GM21717 (cell line): ENCODE measurements at regions not wholly inside any gene's neighbourhood (a gene's known extent, or its start where the extent isn't known, plus 50 kb on each side); places are given as distances from the start of the nearest gene placed in this dataset.
"Not testable (repeated sequence)": the region's sequence is repeated elsewhere in the genome, so short reads cannot be mapped to it uniquely, and the experiment has no call there.

ENCODE experiments used
- ATAC-seq: cut with Tn5 transposase; IDR thresholded peaks from one replicate; pipeline ENCODE4 v1.9.1; 2021; ENCODE audit warnings: mild to moderate bottlenecking, moderate library complexity; ENCODE audit not compliant: unreplicated experiment

DNA sequence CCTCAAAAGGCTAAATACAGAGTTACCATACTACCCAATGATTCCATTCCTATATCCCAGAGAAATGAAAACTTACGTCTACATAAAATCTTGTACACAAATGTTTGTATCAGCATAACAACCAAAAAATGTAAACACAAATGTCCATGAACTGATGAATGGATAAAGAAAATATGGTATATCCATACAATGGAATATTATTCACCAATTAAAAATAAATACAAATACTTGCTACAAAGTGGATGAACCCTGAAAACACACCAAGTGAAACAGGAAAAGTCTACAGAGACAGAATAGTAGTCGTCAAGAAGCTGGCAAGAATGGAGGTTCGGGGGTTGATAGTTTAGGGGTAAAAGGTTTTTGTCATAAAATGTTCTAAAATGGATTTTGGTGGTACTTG lies 54.0 kb upstream of the ANKRD28 start:
- ATAC-seq: no peak

DNA sequence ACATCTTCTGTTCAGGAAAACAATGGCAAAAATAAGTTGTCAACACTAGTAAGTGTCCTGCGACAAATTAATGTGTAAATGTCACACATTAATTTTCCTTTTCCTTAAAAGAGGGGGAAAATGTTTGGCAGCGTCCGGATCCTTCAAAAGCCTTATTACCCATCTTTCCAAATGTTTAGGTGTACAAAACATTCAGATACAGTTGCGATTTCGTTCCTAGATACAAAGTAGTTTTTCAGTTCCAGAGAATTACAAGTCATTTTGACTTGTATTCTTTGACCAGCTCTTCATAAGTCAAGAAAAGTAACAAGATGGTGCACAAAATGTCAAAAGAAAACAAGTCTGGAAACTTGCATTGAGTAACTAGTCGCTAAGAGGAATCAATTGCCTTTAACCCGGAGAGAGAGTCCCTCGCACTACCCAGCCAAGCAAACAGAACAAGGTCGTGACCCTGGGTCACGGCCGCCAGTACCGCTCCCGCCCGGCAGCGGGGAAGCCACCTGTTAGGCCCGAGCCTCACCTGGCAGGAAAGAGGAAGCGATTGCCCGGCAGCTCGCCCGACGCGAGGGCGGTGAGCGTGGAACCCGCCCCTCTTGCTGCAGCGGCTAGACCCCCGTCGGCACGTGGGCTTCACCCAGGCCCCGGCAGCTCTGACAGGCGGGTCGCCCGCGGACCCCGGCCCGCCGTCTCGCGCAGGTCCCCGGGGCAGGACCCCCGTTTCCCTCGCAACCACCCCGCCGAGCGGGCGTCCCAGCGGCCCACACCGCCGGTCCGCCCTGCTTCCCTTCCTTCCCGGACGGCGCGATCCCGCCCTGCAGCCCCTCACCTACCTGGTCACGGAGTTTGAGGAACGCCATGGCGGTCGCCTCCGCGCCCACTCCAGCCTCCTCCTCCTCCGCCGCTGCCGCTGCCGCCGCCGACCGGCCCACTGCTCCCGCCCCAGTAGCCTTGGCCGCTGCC lies 61.0 kb upstream of the ANKRD28 start:
- ATAC-seq: peak; percentile 72

DNA sequence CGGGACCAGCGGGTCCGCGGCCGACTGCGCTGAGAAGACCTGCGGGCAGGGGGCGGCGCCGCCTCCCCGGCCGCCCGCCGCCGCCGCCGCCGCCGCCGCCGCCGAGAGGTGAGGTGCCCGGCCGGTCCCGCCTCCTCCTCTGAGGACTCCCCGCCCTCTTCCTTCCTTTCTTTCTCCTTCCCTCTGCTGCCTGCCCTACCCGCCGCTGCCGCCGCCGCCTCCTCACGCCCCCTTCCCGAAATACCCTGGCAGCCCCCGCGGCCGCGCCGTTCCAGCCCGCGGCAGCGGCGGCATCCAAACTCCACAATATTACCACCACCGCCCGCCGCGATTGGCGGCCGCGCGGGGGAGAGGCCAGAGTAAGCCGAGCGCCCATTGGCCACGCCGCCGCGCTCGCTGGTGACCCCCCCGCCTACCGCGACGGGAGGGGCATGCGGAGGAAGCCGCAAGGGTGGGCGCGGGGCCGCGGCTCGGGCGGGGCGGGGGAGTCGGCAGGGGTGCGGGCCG lies 61.8 kb upstream of the ANKRD28 start:
- ATAC-seq: peak; percentile 81

DNA sequence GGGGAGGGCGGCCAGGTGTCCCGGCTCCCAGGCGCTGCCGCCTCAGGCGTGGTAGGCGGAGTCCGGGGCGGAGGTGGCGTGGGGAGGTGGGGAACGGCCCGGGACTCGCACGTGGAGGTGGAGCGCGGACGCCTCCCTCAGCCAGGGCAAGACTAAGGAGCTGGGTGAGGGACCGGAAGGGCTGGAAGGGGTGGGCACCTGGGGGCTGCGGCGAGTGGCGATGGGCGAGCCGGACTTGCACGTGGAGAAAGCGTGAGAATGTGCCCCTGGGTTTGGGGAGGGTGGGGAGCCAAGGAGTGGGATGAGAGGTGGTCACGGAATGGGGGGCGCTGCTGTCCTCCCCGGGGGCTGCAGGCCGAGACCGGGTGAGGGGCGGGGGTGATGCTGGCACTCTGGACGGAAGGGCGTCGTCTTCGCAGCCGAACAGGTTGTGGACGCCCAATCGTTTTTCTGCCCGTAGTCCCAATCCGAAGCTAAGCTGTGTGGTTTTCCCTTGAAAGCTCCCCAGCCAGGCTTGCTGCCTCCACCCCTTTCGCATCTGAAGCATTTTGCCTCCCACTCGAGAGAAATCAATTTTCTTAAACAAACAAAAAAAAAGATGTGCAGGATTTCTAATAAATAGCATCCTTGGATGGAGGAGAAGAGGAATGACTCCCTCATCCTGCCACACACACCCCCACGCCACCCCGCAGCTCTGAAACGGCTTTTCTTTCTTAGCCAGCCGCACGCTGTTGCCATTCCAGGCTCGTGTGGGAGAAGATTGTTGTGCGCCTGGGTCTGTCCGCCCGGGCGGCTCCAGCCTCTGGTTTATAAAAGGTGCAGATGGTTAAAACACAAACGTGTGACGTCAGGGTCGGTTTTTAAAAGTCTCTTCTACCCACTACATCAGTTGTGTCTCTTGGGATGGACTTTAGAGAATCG lies 62.5 kb upstream of the ANKRD28 start:
- peak; percentile 54 for ATAC-seq

DNA sequence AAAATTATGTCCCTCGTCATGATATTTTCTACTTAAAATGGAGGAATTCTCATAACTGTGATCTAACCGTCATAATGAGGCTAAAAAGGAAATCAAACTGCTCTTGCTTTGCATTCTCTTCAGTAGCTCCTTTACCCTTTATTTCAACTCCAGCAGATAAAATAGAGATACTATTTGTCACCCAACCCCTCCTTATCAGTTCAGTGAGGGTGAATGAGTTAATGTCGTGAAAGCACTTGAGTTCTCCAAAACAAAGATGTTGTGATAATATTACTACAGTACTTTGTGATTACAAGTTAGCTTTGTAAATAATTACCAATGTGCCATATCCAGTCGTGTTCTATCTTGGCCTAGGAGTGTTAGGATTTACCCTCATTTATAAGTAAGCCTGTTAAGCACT lies 63.4 kb upstream of the ANKRD28 start:
- ATAC-seq: no peak

DNA sequence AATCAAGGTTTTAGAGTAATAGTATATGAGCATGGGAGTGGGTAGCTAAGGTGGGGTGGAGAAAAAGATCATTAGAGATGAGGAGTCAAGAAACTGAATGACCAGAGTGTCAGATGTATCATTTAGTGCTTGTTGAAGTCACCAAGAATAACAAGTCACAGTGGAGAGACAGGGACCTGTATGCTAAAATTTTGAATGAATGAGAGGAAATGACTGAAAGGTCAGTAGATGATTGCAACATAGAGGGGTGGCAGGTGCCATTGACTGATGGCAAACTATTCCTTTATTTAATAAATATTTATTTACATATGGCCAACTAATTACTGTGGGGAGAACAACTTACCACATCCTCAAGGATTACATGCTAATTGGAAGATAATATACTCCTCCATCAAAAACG lies 75.0 kb upstream of the ANKRD28 start:
- ATAC-seq: no peak

DNA sequence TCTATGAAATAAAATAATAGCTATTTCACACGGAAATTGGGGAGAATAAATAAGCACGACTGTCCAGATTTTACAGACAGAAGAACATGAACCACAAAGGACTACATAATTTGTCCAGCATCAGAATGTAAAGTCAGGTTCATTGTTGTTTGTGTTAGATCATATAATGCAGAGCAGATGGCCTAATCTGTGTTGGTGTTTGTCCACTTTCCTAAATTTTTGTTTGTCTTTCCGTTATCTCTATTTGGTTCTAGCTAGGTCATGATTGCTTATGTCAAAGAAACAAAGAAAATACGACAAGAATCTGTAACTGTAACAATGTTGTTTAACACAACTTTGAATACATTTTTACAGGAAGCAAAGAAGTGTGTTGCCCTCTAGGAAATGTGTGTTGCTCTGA lies 75.6 kb upstream of the ANKRD28 start:
- no peak for ATAC-seq

DNA sequence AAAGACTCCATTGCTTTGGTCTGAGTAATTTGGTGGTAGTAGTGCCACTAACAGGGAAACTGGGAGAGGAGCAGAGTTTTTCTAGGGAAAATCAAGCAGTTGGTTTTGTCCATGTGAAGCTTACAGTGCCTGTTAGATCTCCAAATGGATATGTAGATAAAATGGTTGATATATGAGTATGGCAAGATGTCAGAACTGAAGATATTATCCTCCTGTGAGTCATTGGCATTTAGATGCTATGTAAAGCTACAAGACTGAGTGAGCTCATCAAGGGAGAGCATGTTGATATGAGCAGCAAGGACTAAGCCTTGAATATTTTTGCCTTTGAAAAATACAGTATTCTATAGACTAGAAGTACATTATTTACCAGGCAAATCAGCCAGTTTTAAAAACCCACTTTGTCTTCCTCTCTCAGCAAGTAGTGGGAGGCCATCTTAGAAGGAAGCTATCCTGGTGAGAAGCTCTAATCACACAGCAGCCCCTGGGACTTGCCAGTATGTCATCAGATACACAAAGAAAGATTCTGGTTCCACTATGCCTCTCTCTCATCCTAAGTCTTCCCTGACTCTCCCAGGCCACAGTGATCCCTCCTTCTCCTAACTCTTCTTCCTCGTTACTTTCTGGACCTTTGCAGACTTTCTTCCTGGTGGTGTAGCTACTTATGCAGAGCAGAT lies 77.4 kb upstream of the ANKRD28 start:
- ATAC-seq: no peak

DNA sequence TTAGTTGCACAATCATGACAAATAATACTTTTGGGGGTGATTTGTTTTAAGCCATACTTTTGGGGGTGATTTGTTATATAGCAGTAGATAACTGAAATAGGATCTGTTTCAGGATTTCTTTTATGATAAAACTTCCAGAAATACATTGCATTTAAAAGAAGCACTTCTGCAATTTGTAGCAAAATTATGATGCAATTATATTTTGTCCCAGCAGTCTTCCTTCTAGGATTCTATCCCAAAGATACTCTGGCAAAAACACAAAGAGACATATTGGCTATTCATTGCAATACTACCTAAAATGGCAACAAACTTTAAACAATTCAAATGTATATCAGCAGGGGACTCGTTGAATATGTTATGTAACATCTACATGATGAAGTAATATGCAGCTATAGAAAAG lies 78.9 kb upstream of the ANKRD28 start:
- ATAC-seq: no peak

DNA sequence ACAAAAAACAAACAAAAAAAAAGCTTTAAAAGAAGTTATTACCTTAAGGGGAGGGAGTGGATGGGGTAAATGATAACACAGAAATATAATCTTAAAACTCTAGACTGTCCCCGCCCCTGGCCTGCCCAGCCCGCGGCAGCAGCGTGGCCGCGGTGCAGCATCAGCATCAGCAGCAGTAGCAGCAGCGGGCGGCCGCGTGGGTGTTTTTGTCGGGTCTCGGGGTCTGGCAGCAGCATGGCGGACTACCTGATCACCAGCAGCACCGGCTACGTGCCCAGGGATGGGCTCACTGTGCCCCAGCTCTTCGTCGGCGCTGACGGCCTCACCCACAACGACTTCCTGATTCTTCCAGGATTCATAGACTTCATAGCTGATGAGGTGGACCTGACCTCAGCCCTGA lies 80.0 kb upstream of the ANKRD28 start:
- no peak for ATAC-seq

DNA sequence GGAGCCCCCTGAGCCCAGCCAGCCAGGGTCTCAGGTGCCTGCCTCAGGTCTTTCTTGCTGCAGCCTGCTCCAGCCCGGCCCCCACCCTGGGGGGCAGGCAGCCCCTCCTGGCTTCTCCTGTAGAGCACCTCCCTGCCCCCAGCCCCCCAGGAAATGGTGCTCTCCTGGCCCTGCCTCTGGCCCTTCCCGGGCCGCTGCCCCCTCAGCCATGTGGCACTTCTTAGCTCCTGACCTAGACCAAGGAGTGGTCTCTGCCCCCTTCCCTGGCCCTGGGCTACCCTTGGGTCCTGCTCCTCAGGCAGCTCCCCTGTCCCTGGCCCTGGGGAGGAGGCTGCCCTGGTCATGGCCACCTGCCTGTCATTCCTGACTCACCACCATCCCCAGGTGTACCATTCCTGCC lies 82.0 kb upstream of the ANKRD28 start:
- not testable (repeated sequence) for ATAC-seq

DNA sequence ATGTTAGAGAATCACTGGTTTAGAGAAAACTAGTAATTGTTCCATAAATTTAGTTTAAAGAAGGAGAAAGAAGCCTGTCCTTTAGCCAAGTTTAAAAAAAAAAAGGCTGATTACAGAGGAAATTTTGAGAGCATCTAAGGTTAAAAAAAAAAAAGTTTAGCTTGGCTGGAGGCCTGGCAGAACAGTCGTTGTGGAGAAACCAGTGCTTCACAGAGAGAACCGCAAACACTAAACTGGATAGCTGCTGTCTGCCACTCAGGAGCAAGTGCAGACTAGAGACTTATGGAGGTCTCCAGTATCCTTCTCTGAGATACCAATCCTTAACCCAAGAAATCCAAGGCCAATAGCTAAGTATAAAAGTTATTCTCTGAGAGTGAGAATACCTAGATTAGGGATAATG lies 84.8 kb upstream of the ANKRD28 start:
- no peak for ATAC-seq

DNA sequence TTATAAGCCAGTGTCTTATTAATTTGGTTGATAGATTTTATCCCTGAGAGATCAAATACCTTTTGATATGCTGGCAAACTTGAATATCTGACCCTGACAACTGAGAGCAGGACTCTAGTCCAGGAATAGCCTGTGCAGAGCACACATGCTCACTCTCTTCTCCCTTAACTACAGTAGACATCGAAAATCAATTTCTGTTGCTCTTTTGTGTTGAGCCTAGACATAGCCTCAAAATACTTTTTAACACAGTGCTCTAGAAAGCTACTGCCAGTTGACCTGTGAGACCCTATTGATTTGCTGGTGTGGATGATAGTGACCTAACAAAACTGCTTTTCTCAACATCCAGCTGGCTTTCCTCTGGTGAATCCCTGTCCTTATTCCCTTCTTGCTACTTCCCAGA lies 86.4 kb upstream of the ANKRD28 start:
- ATAC-seq: no peak

DNA sequence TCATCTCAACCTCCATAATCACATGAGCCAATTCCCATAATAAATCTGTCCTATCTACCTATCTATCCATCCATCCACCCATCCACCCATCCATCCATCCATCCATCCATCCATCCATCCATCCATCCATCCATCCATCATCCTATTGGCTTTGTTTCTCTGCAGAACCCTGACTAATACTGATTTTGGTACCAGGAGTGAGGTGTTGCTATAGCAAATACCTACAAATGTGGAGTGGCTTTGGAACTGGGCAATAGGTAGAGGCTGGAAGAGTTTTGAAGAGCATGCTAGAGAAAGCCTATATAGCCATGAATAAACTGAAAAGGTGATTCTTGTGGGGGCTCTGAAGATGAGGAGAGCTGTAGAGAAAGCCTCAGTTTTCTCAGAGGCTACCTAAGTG lies 88.7 kb upstream of the ANKRD28 start:
- no peak for ATAC-seq

DNA sequence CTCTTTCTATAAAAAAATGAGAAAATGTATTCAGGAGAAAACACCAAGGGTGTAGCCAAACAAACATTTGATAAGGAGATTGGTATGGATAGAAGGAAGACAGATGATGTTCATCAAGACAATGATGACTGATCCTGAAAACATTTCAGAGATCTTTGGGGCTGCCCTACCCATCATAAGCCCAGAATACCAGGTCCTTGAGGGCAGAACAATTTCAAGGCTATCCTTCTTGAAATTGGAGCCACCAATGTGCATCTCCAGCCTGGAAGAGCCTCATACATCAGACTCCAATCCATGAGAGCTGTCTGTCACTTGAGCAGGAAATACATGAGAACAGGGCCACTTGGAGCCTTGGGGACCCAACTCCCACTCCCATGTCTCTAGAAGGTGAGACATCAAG lies 89.5 kb upstream of the ANKRD28 start:
- ATAC-seq: no peak

DNA sequence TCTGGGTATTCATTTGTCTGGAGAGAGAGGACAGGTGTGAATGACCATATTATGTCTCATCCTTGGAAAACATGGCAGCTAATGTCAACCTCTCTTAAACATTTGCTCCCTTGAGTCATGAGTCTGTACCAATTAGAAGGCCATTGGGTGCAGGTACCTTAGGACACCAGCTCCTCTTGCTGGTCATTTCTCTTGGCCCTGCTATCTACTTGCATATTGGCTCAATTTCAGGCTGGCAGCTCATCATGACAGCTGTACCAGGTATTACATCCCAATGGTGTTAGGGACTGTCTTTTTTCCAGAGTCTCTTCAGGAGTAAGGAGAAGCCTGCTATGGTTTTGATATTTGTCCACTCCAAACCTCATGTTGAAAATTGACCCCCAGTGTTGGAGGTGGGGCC lies 92.2 kb upstream of the ANKRD28 start:
- ATAC-seq: no peak

DNA sequence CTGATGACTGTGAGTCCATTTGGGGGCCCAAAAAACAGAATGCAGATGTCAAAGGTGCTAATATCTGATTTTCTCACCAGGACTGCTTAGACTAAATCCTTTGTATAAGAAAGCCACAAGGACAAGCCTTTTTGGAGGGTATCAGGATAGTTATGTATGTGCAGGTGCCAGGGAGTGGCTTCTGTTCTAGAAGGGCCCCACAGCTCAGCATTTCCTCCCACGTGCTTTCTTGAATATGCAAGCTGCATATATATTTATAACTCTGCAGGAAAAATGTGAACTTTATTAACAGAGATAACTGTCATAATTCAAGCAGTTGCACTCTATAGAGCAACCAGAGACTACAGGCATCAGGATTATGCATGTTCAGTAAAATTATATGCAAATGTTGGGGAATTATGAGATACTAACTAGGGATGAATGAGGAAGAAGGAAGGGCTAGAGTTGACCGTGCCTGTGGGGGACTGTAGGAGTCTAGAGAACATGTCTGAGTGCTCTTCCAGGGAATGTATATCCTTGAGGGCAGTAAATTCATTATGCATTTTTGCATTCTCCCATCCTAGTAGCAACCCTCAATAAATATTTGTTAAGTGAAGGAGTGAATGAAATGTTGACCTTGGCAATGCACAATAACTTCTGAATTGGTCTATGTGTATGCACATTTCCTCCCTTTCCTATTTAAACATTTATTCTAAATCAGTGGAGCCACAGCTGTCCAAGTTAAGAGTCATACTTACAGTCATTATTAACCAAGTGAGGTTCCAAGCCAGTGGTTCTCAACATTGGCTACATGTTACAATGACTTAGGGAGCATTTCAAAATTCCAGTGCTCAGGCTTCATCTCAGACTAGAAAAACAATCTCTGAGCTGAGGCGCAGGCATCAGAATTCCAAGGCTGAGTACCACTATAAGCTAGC lies 94.8 kb upstream of the ANKRD28 start:
- no peak for ATAC-seq

DNA sequence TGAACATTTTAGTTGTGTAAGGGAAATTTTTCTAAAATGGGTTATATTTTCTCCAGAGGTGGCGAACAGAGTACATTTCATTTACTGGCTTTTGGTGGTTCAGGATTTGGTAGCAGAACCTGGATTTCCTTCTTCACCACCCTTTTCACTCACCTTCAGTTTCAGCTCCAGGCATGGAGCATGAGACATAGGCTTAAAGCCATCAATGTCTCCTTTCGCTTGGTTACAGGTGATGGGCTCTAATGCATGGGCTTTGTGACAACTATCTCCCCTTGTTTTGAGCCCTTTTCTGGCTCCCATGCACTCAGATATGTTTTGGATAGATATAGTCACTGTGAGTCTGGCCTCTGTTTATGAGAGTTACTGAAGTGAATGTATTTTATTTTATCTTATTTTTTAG lies 96.6 kb upstream of the ANKRD28 start:
- no peak for ATAC-seq

DNA sequence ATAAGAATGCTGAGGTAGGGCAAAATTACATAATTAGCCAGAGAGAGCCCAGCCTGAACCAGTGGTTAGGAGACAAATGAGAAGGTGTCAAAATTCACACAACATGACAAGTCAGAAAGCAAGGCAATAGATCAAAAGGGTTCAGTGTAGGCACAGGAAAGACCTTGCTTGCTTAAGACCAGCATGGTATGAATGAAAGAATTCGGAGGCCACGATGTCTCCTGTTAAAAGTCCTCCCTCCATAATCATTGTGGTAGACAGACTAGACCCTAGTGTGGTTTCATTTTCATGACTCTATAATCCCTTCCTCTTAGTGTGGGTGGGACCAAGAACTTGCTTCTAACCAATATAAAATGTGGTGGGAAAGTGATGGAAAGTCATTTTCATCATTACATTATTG lies 98.7 kb upstream of the ANKRD28 start:
- ATAC-seq: no peak

DNA sequence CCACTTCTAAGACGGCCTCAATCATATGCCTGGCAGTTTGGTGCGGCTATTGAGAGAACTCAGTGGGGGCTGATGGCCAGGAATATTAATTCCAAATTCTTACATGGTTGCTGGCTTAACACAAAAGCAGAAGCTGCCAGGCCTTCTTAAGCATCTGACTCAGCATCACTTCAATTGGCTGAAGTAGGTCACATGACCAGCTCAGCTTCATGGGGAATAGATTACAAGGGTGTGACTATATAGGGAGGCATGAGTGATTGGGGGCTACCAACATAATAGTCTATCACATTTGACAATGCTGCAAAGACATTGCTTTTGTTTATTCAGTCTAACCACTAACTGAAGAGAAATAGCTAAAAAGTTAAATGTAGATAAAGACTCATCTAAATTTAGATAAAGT lies 101.6 kb upstream of the ANKRD28 start:
- ATAC-seq: no peak
